Endodermal cell (in vitro differentiated cells): ENCODE measurements at regions not wholly inside any gene's neighbourhood (a gene's known extent, or its start where the extent isn't known, plus 50 kb on each side); places are given as distances from the start of the nearest gene placed in this dataset.

Experiments
- DNase-seq: peaks from one replicate; pipeline ENCODE4 v3.0.0-alpha.2; 2017
- H3K27ac ChIP-seq: 2 replicates; pipeline ENCODE4 v1.5.1; 2013; ENCODE audit warnings: mild to moderate bottlenecking, low read depth, low read length, moderate library complexity
- H3K27me3 ChIP-seq: 2 replicates; pipeline ENCODE4 v1.6.1; 2013; ENCODE audit warnings: mild to moderate bottlenecking, low read length, moderate library complexity; ENCODE audit not compliant: insufficient read depth, control insufficient read depth, poor library complexity, severe bottlenecking
- H3K36me3 ChIP-seq: 2 replicates; pipeline ENCODE4 v1.7.0; 2013; ENCODE audit warnings: mild to moderate bottlenecking, low read length, moderate library complexity; ENCODE audit not compliant: control insufficient read depth, insufficient read depth
- H3K4me1 ChIP-seq: one replicate; pipeline ENCODE4 v1.7.0; 2013; ENCODE audit warnings: low read length; ENCODE audit not compliant: control insufficient read depth, insufficient read depth
- H3K4me3 ChIP-seq: 2 replicates; pipeline ENCODE4 v1.5.1; 2013; ENCODE audit warnings: mild to moderate bottlenecking, low read length, moderate library complexity
- H3K9ac ChIP-seq: 2 replicates; pipeline ENCODE4 v1.6.1; 2013; ENCODE audit warnings: mild to moderate bottlenecking, low read length, moderate library complexity; ENCODE audit not compliant: poor library complexity, severe bottlenecking; ENCODE audit errors: extremely low read depth
- H3K9me3 ChIP-seq: 2 replicates; pipeline ENCODE4 v1.6.1; 2013; ENCODE audit warnings: mild to moderate bottlenecking, low read length, moderate library complexity; ENCODE audit not compliant: control insufficient read depth
- H3K27ac Mint-ChIP-seq: 2 replicates; pipeline ENCODE4 v1.8.0; 2020; ENCODE audit warnings: mixed read lengths
- H3K27me3 Mint-ChIP-seq: 2 replicates; pipeline ENCODE4 v1.8.0; 2021; ENCODE audit warnings: mild to moderate bottlenecking, mixed read lengths; ENCODE audit not compliant: insufficient read depth
- H3K36me3 Mint-ChIP-seq: 2 replicates; pipeline ENCODE4 v1.8.0; 2020; ENCODE audit warnings: low read depth, mixed read lengths
- H3K4me1 Mint-ChIP-seq: 2 replicates; pipeline ENCODE4 v1.8.0; 2020; ENCODE audit warnings: mixed read lengths
- H3K4me3 Mint-ChIP-seq: 2 replicates; pipeline ENCODE4 v1.8.0; 2020; ENCODE audit warnings: mild to moderate bottlenecking, moderate library complexity, mixed read lengths
- H3K9me3 Mint-ChIP-seq: 2 replicates; pipeline ENCODE4 v1.8.0; 2020; ENCODE audit warnings: mild to moderate bottlenecking, mixed read lengths
- WGBS, 2 experiments: methylation state at CpG; one replicate each; pipeline versions ENCODE4 v1.1.5 to v1.1.7; 2013; ENCODE audit warnings: missing lambda C conversion rate in 2 of 2, mixed read lengths in 1 of 2; ENCODE audit not compliant: insufficient coverage in 1 of 2, insufficient read length in 1 of 2; 5-methylcytosine and 5-hydroxymethylcytosine counted together
- TF ChIP-seq, protein P1 (sequence below): fragments of 200-600 bp; sonication (generic); conservative IDR thresholded peaks from 2 replicates; pipeline ENCODE4 v1.5.0; 2021; ENCODE audit warnings: antibody characterized with exemption, mild to moderate bottlenecking

DNA sequence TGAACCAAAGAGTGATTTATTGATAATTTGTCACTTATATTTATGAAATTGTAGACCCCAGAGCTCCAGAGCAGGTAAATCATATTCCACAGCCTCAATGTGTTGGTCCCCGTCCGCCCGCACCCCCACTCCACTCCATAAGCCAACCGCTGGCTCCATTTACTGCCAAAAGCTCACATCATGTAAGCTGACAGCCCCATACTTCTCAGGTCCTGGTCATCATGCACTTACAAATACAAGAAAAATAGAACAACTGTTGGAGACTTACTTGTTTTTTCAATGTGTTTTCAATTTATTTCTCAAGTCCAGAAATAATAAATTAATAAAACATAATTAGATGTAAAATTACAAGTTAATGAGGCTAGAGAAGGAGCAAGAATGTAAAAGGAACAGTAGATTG, 235.7 kb upstream of the HAND2 start:
- Histone ChIP-seq H3K27me3 (peaks cover under 1% of the 10 kb centered on the region), H3K36me3 (no peaks in the 10 kb centered on the region), H3K4me3 (no peak overlapping the region), H3K9me3 (no peaks in the 10 kb centered on the region), H3K4me1 (no peaks in the 10 kb centered on the region), H3K27ac (no peak overlapping the region), H3K9ac (no peak overlapping the region)
- H3K4me3 Mint-ChIP-seq: no peak overlapping the region
- DNase-seq: no peak
- TF ChIP-seq, protein P1, sequence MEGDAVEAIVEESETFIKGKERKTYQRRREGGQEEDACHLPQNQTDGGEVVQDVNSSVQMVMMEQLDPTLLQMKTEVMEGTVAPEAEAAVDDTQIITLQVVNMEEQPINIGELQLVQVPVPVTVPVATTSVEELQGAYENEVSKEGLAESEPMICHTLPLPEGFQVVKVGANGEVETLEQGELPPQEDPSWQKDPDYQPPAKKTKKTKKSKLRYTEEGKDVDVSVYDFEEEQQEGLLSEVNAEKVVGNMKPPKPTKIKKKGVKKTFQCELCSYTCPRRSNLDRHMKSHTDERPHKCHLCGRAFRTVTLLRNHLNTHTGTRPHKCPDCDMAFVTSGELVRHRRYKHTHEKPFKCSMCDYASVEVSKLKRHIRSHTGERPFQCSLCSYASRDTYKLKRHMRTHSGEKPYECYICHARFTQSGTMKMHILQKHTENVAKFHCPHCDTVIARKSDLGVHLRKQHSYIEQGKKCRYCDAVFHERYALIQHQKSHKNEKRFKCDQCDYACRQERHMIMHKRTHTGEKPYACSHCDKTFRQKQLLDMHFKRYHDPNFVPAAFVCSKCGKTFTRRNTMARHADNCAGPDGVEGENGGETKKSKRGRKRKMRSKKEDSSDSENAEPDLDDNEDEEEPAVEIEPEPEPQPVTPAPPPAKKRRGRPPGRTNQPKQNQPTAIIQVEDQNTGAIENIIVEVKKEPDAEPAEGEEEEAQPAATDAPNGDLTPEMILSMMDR: no peak
- no peaks in the 10 kb centered on the region for H3K4me1 Mint-ChIP-seq
- H3K27me3 Mint-ChIP-seq: peaks cover 12% of the 10 kb centered on the region
- H3K9me3 Mint-ChIP-seq: no peaks in the 10 kb centered on the region
- WGBS, 2 experiments: 90 to 100% methylated on average over 2 to 4 of the region's 4 CpGs
- no peak overlapping the region for H3K27ac Mint-ChIP-seq
- no peaks in the 10 kb centered on the region for H3K36me3 Mint-ChIP-seq

DNA sequence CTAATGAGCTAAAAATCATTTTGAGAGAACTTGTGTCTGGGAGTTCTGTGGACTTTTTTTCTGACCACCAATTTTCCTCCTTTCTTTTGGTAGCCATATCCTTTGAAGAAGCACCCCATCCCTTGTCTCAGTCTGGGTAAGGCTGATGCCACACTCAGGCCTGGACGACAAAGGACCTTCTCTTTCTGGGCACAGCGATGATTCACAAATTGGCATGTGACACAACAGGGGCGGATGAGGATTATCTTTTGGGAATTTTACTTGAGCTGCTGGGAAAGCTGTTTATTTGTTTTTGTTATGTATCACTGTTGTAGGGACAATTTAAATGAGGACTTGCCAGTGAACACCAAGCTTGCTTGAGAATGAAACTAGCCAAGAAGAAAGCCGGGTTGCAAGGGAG, 233.4 kb upstream of the HAND2 start:
- no peaks in the 10 kb centered on the region for H3K36me3 Mint-ChIP-seq
- H3K27me3 ChIP-seq: no peaks in the 10 kb centered on the region
- H3K9me3 ChIP-seq: no peaks in the 10 kb centered on the region
- H3K27me3 Mint-ChIP-seq: no peaks in the 10 kb centered on the region
- WGBS, 2 experiments: 87 to 92% methylated on average over 4 of the region's 4 CpGs
- H3K4me1 Mint-ChIP-seq: no peaks in the 10 kb centered on the region
- H3K4me3 ChIP-seq: no peak overlapping the region
- H3K9me3 Mint-ChIP-seq: no peaks in the 10 kb centered on the region
- no peaks in the 10 kb centered on the region for H3K36me3 ChIP-seq
- no peak overlapping the region for H3K9ac ChIP-seq
- H3K4me1 ChIP-seq: no peaks in the 10 kb centered on the region
- no peak overlapping the region for H3K4me3 Mint-ChIP-seq
- no peak for DNase-seq
- no peak overlapping the region for H3K27ac ChIP-seq
- TF ChIP-seq, protein P1: no peak
- no peak overlapping the region for H3K27ac Mint-ChIP-seq

DNA sequence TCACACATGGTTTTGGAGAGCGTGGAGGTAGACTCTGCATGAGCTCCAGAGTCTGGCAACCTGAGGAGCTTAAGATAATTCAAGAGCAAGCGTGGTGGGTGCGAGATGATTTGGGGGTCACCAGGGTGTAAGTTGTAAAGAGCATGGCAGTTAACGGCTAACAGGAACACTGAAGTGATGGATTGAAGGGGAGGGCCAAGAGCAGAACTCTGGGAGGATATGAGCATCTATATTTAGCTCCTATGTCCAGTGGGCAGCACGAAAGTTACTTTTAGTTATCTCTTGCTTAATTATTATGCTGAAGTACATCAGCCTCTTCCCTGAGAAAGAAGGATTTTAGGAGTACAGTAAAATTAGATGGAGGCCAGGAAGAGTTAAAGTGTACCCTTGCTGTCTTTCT, 231.9 kb upstream of the HAND2 start:
- Histone ChIP-seq H3K4me3 (no peak overlapping the region), H3K9me3 (no peaks in the 10 kb centered on the region), H3K9ac (no peak overlapping the region), H3K36me3 (no peaks in the 10 kb centered on the region), H3K27me3 (no peaks in the 10 kb centered on the region), H3K27ac (no peak overlapping the region), H3K4me1 (no peaks in the 10 kb centered on the region)
- Mint-ChIP-seq H3K27me3 (no peaks in the 10 kb centered on the region), H3K9me3 (no peaks in the 10 kb centered on the region), H3K4me1 (no peaks in the 10 kb centered on the region), H3K36me3 (no peaks in the 10 kb centered on the region), H3K4me3 (no peak overlapping the region), H3K27ac (no peak overlapping the region)
- TF ChIP-seq, protein P1: no peak
- DNase-seq: no peak
- WGBS, 2 experiments: 91 to 96% methylated on average over 4 to 5 of the region's 5 CpGs
